GM23248 (cell line): ENCODE measurements at regions not wholly inside any gene's neighbourhood (a gene's known extent, or its start where the extent isn't known, plus 50 kb on each side); places are given as distances from the start of the nearest gene placed in this dataset.

Source experiments
- EZH2 ChIP-seq: fragments of 200-600 bp; sonication (generic); IDR thresholded peaks from 2 replicates; pipeline ENCODE4 v1.6.1; 2018; ENCODE audit warnings: antibody characterized with exemption, mild to moderate bottlenecking; ENCODE audit not compliant: insufficient read depth, poor library complexity, severe bottlenecking
- EZH2phosphoT487 ChIP-seq: fragments of 200-600 bp; sonication (generic); IDR thresholded peaks from 2 replicates; pipeline ENCODE4 v1.6.1; 2018; ENCODE audit warnings: antibody characterized with exemption, moderate library complexity, mild to moderate bottlenecking, low read depth; ENCODE audit not compliant: insufficient read depth

DNA sequence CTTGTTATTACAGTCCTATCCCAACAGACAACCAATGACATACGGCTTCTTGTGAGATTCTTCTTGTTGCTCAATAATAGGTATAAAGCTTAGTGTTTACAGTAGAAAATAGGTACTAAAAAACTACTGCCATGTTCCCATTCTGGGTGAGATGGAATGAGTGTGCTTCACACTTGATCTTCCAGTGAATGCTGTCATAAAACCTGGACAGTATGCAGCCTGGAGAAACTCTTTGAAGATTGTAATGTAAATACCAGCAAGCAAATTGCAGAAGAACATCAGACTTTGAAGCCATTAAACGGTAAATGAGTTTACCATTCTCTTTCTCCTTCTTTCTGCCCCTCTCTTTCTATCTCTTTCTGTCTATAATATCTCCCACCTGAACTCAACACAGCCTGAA is 663.7 kb upstream of the COBL start:
- TF ChIP-seq EZH2 (no peak), EZH2phosphoT487 (no peak)
